Progenitor cell of endocrine pancreas (in vitro differentiated cells): ENCODE measurements at regions not wholly inside any gene's neighbourhood (a gene's known extent, or its start where the extent isn't known, plus 50 kb on each side); places are given as distances from the start of the nearest gene placed in this dataset.

Experiments
- DNase-seq: peaks from one replicate; pipeline ENCODE4 v3.0.0; 2021; ENCODE audit warnings: low spot score; ENCODE audit not compliant: unreplicated experiment
- H3K27ac Mint-ChIP-seq: 2 replicates; pipeline ENCODE4 v1.8.0; 2021; ENCODE audit warnings: mild to moderate bottlenecking, moderate library complexity, mixed read lengths
- H3K27me3 Mint-ChIP-seq: 2 replicates; pipeline ENCODE4 v1.8.0; 2021; ENCODE audit warnings: mixed read lengths
- H3K36me3 Mint-ChIP-seq: 2 replicates; pipeline ENCODE4 v1.8.0; 2022; ENCODE audit warnings: mixed read lengths; ENCODE audit not compliant: insufficient read depth
- H3K4me1 Mint-ChIP-seq: 2 replicates; pipeline ENCODE4 v1.8.0; 2021; ENCODE audit warnings: low read depth, mixed read lengths
- H3K4me3 Mint-ChIP-seq: 2 replicates; pipeline ENCODE4 v1.8.0; 2021; ENCODE audit warnings: low read depth, mild to moderate bottlenecking, moderate library complexity, mixed read lengths
- H3K9me3 Mint-ChIP-seq: 2 replicates; pipeline ENCODE4 v1.8.0; 2021; ENCODE audit warnings: low read depth, mixed read lengths
- TF ChIP-seq, protein P1 (sequence below): fragments of 200-600 bp; sonication (generic); IDR thresholded peaks from one replicate; pipeline ENCODE4 v1.5.0; 2021; ENCODE audit warnings: antibody characterized with exemption, mild to moderate bottlenecking; ENCODE audit not compliant: unreplicated experiment

DNA sequence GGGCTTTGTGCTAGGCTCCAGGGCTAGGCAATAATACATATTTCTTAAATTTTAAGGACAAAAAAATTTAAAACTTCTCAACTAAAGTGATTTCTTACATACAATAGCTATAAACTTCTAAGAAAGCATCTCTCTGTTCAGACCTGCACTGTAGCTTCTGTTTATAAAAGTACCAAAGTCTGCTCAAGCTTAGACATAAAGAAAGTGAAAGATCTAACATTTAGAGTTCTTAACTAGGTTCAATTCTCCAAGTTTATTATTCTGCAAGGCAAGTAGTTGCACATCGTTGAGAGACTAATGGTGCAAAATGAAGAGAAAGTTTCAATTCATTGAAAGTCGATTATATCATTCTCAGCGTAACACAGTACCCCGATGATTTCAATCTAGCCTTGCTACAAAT is 857.4 kb upstream of the HTR2C start:
- peaks cover 2% of the 10 kb centered on the region for H3K36me3 Mint-ChIP-seq
- H3K4me1 Mint-ChIP-seq: no peaks in the 10 kb centered on the region
- peaks cover 12% of the 10 kb centered on the region for H3K9me3 Mint-ChIP-seq
- H3K4me3 Mint-ChIP-seq: no peak overlapping the region
- no peak for DNase-seq
- TF ChIP-seq, protein P1, sequence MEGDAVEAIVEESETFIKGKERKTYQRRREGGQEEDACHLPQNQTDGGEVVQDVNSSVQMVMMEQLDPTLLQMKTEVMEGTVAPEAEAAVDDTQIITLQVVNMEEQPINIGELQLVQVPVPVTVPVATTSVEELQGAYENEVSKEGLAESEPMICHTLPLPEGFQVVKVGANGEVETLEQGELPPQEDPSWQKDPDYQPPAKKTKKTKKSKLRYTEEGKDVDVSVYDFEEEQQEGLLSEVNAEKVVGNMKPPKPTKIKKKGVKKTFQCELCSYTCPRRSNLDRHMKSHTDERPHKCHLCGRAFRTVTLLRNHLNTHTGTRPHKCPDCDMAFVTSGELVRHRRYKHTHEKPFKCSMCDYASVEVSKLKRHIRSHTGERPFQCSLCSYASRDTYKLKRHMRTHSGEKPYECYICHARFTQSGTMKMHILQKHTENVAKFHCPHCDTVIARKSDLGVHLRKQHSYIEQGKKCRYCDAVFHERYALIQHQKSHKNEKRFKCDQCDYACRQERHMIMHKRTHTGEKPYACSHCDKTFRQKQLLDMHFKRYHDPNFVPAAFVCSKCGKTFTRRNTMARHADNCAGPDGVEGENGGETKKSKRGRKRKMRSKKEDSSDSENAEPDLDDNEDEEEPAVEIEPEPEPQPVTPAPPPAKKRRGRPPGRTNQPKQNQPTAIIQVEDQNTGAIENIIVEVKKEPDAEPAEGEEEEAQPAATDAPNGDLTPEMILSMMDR: no peak
- H3K27ac Mint-ChIP-seq: no peak overlapping the region
- no peaks in the 10 kb centered on the region for H3K27me3 Mint-ChIP-seq

DNA sequence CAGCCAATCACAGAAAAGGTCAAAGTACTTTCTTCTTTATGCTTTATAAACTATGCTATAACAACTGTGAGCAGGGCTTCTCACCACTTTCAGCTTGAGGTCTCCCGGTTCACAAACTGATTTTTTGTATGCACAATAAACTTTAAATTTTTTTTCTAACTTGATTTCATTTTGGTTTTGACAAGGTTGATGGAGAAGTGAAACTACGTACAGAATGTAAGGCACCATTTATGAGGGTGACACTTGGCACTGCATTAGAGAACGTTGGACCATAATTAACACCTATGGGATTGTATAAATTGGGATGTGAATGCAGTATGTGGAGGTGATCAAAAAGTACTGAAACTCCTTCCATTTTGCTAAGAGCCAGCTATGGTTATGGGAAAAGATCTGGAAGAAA is 857.9 kb upstream of the HTR2C start:
- TF ChIP-seq, protein P1: no peak
- Mint-ChIP-seq H3K9me3 (peaks cover 8% of the 10 kb centered on the region), H3K4me1 (no peaks in the 10 kb centered on the region), H3K36me3 (no peaks in the 10 kb centered on the region), H3K27ac (no peak overlapping the region), H3K27me3 (no peaks in the 10 kb centered on the region), H3K4me3 (no peak overlapping the region)
- no peak for DNase-seq

DNA sequence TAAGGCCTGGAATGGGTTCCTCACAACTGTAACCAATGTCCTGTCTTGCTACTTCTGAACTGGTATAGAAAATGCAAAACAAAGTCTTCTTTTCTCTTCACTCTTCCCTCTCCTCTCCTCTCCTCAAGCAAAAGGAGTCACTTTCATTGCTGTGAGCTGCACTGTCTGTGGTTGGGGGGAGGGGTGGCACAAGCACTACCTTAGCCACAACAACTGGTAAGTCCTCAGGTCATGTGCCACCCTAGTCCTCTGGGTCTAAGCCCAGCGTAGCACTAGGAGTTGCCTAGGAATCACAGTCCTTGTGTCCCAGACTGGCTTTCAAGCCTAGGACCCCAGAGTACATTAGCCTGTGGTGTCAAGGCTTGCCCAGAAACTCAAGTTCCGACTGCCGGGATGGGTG is 859.3 kb upstream of the AMOT start:
- TF ChIP-seq, protein P1: no peak
- H3K9me3 Mint-ChIP-seq: peaks cover 8% of the 10 kb centered on the region
- H3K4me1 Mint-ChIP-seq: no peaks in the 10 kb centered on the region
- no peak overlapping the region for H3K4me3 Mint-ChIP-seq
- H3K27ac Mint-ChIP-seq: no peak overlapping the region
- no peaks in the 10 kb centered on the region for H3K36me3 Mint-ChIP-seq
- H3K27me3 Mint-ChIP-seq: no peaks in the 10 kb centered on the region
- no peak for DNase-seq

DNA sequence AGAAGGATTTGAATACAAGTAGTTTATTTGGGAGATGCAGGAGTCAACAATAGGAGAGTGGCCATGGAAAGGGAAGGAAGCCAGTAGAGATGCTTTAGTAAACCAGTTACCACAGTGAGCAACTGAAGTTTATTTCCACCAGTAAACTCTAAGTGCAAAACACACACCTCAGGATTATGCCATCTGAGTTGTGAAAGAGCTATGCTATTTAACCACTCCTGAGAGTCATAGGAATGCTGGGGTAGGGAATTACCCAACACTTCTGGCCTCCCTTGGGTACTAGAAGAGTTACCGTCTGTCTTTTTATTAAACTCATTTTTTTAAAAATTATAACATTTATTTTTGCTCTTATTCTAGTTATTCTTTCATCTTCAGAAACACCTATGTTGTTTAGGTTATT is 834.6 kb upstream of the AMOT start:
- no peak overlapping the region for H3K4me3 Mint-ChIP-seq
- TF ChIP-seq, protein P1: no peak
- H3K27me3 Mint-ChIP-seq: no peaks in the 10 kb centered on the region
- no peaks in the 10 kb centered on the region for H3K36me3 Mint-ChIP-seq
- H3K27ac Mint-ChIP-seq: no peak overlapping the region
- DNase-seq: no peak
- H3K4me1 Mint-ChIP-seq: peaks cover 3% of the 10 kb centered on the region
- H3K9me3 Mint-ChIP-seq: no peaks in the 10 kb centered on the region

DNA sequence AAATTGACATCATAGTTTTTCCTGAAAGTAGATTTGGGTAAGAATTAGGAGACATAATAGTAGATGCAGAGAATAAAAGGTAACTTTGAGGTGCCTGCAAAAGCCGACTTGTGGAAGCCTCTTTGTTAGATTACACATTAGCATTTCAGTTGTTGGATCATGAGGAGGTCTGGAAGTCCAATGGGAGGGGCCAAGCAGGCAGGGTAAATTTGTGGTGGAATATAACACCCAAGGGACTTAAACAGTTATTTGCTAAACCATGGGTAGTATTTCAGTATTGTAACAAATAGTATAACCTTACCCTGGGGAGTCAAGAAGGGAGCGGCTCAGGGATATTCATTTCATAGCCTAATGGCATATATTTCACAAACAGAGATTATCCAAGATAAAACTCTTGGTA is 810.7 kb upstream of the AMOT start:
- TF ChIP-seq, protein P1: no peak
- H3K36me3 Mint-ChIP-seq: no peaks in the 10 kb centered on the region
- H3K9me3 Mint-ChIP-seq: peaks cover 2% of the 10 kb centered on the region
- H3K4me3 Mint-ChIP-seq: no peak overlapping the region
- no peak overlapping the region for H3K27ac Mint-ChIP-seq
- H3K4me1 Mint-ChIP-seq: no peaks in the 10 kb centered on the region
- no peak for DNase-seq
- H3K27me3 Mint-ChIP-seq: no peaks in the 10 kb centered on the region
